ENCODE measurements at regions not wholly inside any gene's neighbourhood (a gene's known extent, or its start where the extent isn't known, plus 50 kb on each side); places are given as distances from the start of the nearest gene placed in this dataset.

DNA sequence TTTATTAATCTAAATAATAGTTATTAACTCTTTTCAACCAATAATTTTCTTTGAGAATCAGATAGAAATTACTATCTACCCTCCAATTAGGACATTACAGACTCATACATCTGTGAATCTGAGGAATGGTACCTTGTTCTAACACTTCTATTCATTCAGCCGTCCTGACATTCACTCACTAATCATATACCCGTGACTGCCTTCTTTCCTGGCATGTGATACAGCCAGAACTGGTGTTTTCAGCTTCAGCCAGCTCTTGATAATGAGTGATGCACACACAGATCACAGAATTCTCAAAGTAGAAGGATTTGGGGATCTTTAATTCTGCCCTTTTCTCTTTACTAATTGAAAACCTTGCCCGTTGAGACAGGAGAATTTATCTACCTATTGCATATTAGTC, 499.9 kb downstream of the UTRN start (continued):
- TF ChIP-seq, protein P1, sequence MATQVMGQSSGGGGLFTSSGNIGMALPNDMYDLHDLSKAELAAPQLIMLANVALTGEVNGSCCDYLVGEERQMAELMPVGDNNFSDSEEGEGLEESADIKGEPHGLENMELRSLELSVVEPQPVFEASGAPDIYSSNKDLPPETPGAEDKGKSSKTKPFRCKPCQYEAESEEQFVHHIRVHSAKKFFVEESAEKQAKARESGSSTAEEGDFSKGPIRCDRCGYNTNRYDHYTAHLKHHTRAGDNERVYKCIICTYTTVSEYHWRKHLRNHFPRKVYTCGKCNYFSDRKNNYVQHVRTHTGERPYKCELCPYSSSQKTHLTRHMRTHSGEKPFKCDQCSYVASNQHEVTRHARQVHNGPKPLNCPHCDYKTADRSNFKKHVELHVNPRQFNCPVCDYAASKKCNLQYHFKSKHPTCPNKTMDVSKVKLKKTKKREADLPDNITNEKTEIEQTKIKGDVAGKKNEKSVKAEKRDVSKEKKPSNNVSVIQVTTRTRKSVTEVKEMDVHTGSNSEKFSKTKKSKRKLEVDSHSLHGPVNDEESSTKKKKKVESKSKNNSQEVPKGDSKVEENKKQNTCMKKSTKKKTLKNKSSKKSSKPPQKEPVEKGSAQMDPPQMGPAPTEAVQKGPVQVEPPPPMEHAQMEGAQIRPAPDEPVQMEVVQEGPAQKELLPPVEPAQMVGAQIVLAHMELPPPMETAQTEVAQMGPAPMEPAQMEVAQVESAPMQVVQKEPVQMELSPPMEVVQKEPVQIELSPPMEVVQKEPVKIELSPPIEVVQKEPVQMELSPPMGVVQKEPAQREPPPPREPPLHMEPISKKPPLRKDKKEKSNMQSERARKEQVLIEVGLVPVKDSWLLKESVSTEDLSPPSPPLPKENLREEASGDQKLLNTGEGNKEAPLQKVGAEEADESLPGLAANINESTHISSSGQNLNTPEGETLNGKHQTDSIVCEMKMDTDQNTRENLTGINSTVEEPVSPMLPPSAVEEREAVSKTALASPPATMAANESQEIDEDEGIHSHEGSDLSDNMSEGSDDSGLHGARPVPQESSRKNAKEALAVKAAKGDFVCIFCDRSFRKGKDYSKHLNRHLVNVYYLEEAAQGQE (IDR thresholded peaks at IDR 0.05; ENCODE audit: unreplicated experiment) = no peak
- TF ChIP-seq, protein P2, sequence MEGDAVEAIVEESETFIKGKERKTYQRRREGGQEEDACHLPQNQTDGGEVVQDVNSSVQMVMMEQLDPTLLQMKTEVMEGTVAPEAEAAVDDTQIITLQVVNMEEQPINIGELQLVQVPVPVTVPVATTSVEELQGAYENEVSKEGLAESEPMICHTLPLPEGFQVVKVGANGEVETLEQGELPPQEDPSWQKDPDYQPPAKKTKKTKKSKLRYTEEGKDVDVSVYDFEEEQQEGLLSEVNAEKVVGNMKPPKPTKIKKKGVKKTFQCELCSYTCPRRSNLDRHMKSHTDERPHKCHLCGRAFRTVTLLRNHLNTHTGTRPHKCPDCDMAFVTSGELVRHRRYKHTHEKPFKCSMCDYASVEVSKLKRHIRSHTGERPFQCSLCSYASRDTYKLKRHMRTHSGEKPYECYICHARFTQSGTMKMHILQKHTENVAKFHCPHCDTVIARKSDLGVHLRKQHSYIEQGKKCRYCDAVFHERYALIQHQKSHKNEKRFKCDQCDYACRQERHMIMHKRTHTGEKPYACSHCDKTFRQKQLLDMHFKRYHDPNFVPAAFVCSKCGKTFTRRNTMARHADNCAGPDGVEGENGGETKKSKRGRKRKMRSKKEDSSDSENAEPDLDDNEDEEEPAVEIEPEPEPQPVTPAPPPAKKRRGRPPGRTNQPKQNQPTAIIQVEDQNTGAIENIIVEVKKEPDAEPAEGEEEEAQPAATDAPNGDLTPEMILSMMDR (conservative IDR thresholded peaks at IDR 0.05; ENCODE audit: low read depth in 2 of 2) = no peak

DNA sequence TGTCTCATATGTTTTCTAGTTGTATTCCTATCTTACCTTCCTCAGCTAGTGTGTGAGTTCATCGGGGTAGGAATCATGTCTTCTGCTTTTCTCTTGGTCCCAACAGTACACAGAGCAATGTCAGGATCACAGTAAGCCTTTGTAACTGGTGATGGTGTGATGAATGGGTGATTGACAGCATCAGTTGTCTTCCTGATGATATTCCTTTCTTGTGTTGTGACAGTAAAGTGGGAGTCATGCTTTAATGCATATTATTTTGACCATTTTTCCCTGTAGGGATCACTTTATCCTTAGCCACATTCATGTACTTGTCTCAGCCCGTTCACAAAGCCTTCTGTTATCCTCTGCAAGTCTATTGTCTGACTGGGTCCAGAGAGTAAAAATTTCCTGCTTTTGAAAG, 501.7 kb downstream of the UTRN start:
- H3F3A ChIP-seq (replicated peaks; ENCODE audit: low read depth) = no peaks in the 10 kb centered on the region
- ATAC-seq (no peak), DNase-seq (ENCODE audit: low spot score) (no peak)
- no peaks in the 10 kb centered on the region for H3K4me1 ChIP-seq (ENCODE audit: insufficient read depth)
- no peak overlapping the region for H3K4me3 ChIP-seq
- H3K4me3 Mint-ChIP-seq = no peak overlapping the region
- no peak overlapping the region for H3K4me2 ChIP-seq
- H3K27ac Mint-ChIP-seq = no peak overlapping the region
- no peaks in the 10 kb centered on the region for H3K36me3 Mint-ChIP-seq (ENCODE audit: low read depth)
- no peak overlapping the region for H3K27ac ChIP-seq (ENCODE audit: low read depth)
- H2AFZ ChIP-seq = no peak overlapping the region
- no peaks in the 10 kb centered on the region for H3K36me3 ChIP-seq (ENCODE audit: insufficient read depth)
- no peaks in the 10 kb centered on the region for H3K27me3 Mint-ChIP-seq (ENCODE audit: insufficient read depth, low read depth, poor library complexity)
- no peaks in the 10 kb centered on the region for H3K79me2 ChIP-seq (replicated peaks; ENCODE audit: insufficient read depth)
- no peaks in the 10 kb centered on the region for H3K4me1 Mint-ChIP-seq
- H4K20me1 ChIP-seq (replicated peaks; ENCODE audit: insufficient read depth) = no peaks in the 10 kb centered on the region
- TF ChIP-seq CREB1 (CRISPR knock-in tag; IDR thresholded peaks at IDR 0.05; ENCODE audit: low read depth) = no peak
- no peaks in the 10 kb centered on the region for H3K9me2 ChIP-seq (ENCODE audit: insufficient read depth)
- H3K9me3 Mint-ChIP-seq = no peaks in the 10 kb centered on the region
- H3K27me3 ChIP-seq (ENCODE audit: insufficient read depth) = no peaks in the 10 kb centered on the region

DNA sequence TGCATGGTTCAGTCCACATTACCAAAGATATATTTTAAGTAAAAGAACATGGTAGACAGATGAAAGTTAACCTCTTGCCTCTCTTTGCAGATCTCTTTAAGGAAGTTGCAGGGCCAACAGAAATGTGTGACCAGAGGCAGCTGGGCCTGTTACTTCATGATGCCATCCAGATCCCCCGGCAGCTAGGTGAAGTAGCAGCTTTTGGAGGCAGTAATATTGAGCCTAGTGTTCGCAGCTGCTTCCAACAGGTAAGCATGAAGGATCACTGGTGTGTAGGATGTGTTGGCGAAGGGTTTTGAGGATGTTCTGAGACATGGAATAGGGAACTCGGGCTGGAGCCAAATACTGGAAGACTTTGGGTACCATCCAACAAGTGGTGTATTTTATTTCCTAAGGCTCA, 508.6 kb downstream of the UTRN start:
- Histone ChIP-seq H3K4me1 (ENCODE audit: insufficient read depth) (no peaks in the 10 kb centered on the region), H3K27me3 (ENCODE audit: insufficient read depth) (no peaks in the 10 kb centered on the region), H3K27ac (ENCODE audit: low read depth) (no peak overlapping the region), H3K36me3 (ENCODE audit: insufficient read depth) (peaks cover 4% of the 10 kb centered on the region; the same call in 1 of the 2 replicates), H2AFZ (no peak overlapping the region), H3K79me2 (replicated peaks; ENCODE audit: insufficient read depth) (no peaks in the 10 kb centered on the region), H3F3A (replicated peaks; ENCODE audit: low read depth) (no peaks in the 10 kb centered on the region), H3K4me2 (no peak overlapping the region), H3K9me2 (ENCODE audit: insufficient read depth) (no peaks in the 10 kb centered on the region), H3K4me3 (no peak overlapping the region), H4K20me1 (replicated peaks; ENCODE audit: insufficient read depth) (no peaks in the 10 kb centered on the region)
- H3K36me3 Mint-ChIP-seq (ENCODE audit: low read depth) = peaks cover 26% of the 10 kb centered on the region
- no peaks in the 10 kb centered on the region for H3K27me3 Mint-ChIP-seq (ENCODE audit: insufficient read depth, low read depth, poor library complexity)
- no peak overlapping the region for H3K4me3 Mint-ChIP-seq
- DNase-seq (ENCODE audit: low spot score) = no peak
- no peak overlapping the region for H3K27ac Mint-ChIP-seq
- ATAC-seq = no peak
- H3K9me3 Mint-ChIP-seq = peaks cover 4% of the 10 kb centered on the region; the same call in 1 of the 3 replicates
- H3K4me1 Mint-ChIP-seq = no peaks in the 10 kb centered on the region
- TF ChIP-seq JUNB (IDR thresholded peaks at IDR 0.05; ENCODE audit: unreplicated experiment) = no peak
- TF ChIP-seq NANOG (IDR thresholded peaks at IDR 0.05; ENCODE audit: borderline replicate concordance) = no peak
- TF ChIP-seq CREB1 (CRISPR knock-in tag; IDR thresholded peaks at IDR 0.05; ENCODE audit: low read depth) = no peak
- TF ChIP-seq, protein P3, sequence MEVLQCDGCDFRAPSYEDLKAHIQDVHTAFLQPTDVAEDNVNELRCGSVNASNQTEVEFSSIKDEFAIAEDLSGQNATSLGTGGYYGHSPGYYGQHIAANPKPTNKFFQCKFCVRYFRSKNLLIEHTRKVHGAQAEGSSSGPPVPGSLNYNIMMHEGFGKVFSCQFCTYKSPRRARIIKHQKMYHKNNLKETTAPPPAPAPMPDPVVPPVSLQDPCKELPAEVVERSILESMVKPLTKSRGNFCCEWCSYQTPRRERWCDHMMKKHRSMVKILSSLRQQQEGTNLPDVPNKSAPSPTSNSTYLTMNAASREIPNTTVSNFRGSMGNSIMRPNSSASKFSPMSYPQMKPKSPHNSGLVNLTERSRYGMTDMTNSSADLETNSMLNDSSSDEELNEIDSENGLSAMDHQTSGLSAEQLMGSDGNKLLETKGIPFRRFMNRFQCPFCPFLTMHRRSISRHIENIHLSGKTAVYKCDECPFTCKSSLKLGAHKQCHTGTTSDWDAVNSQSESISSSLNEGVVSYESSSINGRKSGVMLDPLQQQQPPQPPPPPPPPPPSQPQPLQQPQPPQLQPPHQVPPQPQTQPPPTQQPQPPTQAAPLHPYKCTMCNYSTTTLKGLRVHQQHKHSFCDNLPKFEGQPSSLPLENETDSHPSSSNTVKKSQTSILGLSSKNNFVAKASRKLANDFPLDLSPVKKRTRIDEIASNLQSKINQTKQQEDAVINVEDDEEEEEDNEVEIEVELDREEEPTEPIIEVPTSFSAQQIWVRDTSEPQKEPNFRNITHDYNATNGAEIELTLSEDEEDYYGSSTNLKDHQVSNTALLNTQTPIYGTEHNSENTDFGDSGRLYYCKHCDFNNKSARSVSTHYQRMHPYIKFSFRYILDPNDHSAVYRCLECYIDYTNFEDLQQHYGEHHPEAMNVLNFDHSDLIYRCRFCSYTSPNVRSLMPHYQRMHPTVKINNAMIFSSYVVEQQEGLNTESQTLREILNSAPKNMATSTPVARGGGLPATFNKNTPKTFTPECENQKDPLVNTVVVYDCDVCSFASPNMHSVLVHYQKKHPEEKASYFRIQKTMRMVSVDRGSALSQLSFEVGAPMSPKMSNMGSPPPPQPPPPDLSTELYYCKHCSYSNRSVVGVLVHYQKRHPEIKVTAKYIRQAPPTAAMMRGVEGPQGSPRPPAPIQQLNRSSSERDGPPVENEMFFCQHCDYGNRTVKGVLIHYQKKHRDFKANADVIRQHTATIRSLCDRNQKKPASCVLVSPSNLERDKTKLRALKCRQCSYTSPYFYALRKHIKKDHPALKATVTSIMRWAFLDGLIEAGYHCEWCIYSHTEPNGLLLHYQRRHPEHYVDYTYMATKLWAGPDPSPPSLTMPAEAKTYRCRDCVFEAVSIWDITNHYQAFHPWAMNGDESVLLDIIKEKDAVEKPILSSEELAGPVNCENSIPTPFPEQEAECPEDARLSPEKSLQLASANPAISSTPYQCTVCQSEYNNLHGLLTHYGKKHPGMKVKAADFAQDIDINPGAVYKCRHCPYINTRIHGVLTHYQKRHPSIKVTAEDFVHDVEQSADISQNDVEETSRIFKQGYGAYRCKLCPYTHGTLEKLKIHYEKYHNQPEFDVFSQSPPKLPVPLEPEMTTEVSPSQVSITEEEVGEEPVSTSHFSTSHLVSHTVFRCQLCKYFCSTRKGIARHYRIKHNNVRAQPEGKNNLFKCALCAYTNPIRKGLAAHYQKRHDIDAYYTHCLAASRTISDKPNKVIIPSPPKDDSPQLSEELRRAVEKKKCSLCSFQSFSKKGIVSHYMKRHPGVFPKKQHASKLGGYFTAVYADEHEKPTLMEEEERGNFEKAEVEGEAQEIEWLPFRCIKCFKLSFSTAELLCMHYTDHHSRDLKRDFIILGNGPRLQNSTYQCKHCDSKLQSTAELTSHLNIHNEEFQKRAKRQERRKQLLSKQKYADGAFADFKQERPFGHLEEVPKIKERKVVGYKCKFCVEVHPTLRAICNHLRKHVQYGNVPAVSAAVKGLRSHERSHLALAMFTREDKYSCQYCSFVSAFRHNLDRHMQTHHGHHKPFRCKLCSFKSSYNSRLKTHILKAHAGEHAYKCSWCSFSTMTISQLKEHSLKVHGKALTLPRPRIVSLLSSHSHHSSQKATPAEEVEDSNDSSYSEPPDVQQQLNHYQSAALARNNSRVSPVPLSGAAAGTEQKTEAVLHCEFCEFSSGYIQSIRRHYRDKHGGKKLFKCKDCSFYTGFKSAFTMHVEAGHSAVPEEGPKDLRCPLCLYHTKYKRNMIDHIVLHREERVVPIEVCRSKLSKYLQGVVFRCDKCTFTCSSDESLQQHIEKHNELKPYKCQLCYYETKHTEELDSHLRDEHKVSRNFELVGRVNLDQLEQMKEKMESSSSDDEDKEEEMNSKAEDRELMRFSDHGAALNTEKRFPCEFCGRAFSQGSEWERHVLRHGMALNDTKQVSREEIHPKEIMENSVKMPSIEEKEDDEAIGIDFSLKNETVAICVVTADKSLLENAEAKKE (CRISPR knock-in tag; IDR thresholded peaks at IDR 0.05) = no peak
- TF ChIP-seq POLR2AphosphoS5 (IDR thresholded peaks at IDR 0.05; ENCODE audit: low read depth) = no peak

All from GM23338 (cell line).